SK-N-MC (cell line): ENCODE measurements at regions not wholly inside any gene's neighbourhood (a gene's known extent, or its start where the extent isn't known, plus 50 kb on each side); places are given as distances from the start of the nearest gene placed in this dataset.

ENCODE experiments used
- EZH2 ChIP-seq: fragments of 200-600 bp; sonication (generic); IDR thresholded peaks from one replicate; pipeline ENCODE4 v1.6.1; 2017; ENCODE audit warnings: antibody characterized with exemption
- FOXP2 ChIP-seq: optimal IDR thresholded peaks from 2 replicates; pipeline ENCODE3; 2011; ENCODE audit warnings: mild to moderate bottlenecking, moderate library complexity; ENCODE audit not compliant: insufficient read depth; ENCODE audit errors: extremely low read length, control extremely low read depth
- POLR2AphosphoS5 ChIP-seq: IDR thresholded peaks from 2 replicates; pipeline ENCODE4 v1.6.1; 2012; ENCODE audit warnings: mild to moderate bottlenecking, low read depth, low read length, borderline replicate concordance

- no peak for TF ChIP-seq POLR2AphosphoS5
- no peak for TF ChIP-seq EZH2
- no peak for TF ChIP-seq FOXP2
Measured at GRCh38 chr7:156014201-156014600, 201.9 kb upstream of the SHH start.
